HG03378 (cell line): ENCODE measurements at regions not wholly inside any gene's neighbourhood (a gene's known extent, or its start where the extent isn't known, plus 50 kb on each side); places are given as distances from the start of the nearest gene placed in this dataset.

Source experiments
- ATAC-seq: cut with Tn5 transposase; IDR thresholded peaks from one replicate; pipeline ENCODE4 v1.9.1; 2021; ENCODE audit warnings: mild to moderate bottlenecking, moderate library complexity; ENCODE audit not compliant: unreplicated experiment

GRCh38 chr20:20939006-20939405 lies 167.2 kb downstream of the LINC00237 start:
- ATAC-seq: no peak

- ATAC-seq: no peak
Observed at GRCh38 chr20:20938599-20938998, 167.6 kb downstream of the LINC00237 start.

GRCh38 chr20:20938131-20938530 lies 168.0 kb downstream of the LINC00237 start:
- ATAC-seq: no peak

- ATAC-seq: no peak
Observed at GRCh38 chr20:20933142-20933958, 172.8 kb downstream of the LINC00237 start.

- no peak for ATAC-seq
Observed at GRCh38 chr20:20932156-20932555, 174.0 kb downstream of the LINC00237 start.

- no peak for ATAC-seq
Observed at GRCh38 chr20:20931632-20932031, 174.5 kb downstream of the LINC00237 start.

GRCh38 chr20:20931024-20931423 lies 175.1 kb downstream of the LINC00237 start:
- no peak for ATAC-seq

- no peak for ATAC-seq
Observed at GRCh38 chr20:20930500-20930899, 175.7 kb downstream of the LINC00237 start.

- no peak for ATAC-seq
Observed at GRCh38 chr20:20929341-20929740, 176.8 kb downstream of the LINC00237 start.

- no peak for ATAC-seq
Observed at GRCh38 chr20:20926222-20926905, 179.8 kb downstream of the LINC00237 start.

GRCh38 chr20:20920433-20920832 lies 185.7 kb downstream of the LINC00237 start:
- ATAC-seq: no peak

- no peak for ATAC-seq
Observed at GRCh38 chr20:20915844-20916243, 190.3 kb downstream of the LINC00237 start.

- no peak for ATAC-seq
Observed at GRCh38 chr20:20904501-20904831, 192.0 kb upstream of the RALGAPA2 start.

- no peak for ATAC-seq
Observed at GRCh38 chr20:20903773-20904500, 191.5 kb upstream of the RALGAPA2 start.

- ATAC-seq: no peak
Observed at GRCh38 chr20:20897922-20898321, 185.5 kb upstream of the RALGAPA2 start.

- ATAC-seq: no peak
Observed at GRCh38 chr20:20897145-20897544, 184.7 kb upstream of the RALGAPA2 start.

GRCh38 chr20:20896606-20897005 lies 184.2 kb upstream of the RALGAPA2 start:
- ATAC-seq: no peak

- no peak for ATAC-seq
Observed at GRCh38 chr20:20895537-20895936, 183.1 kb upstream of the RALGAPA2 start.

- no peak for ATAC-seq
Observed at GRCh38 chr20:20894753-20895152, 182.3 kb upstream of the RALGAPA2 start.

- no peak for ATAC-seq
Observed at GRCh38 chr20:20894280-20894679, 181.8 kb upstream of the RALGAPA2 start.

- no peak for ATAC-seq
Observed at GRCh38 chr20:20892328-20892727, 179.9 kb upstream of the RALGAPA2 start.

- no peak for ATAC-seq
Observed at GRCh38 chr20:20890751-20891150, 178.3 kb upstream of the RALGAPA2 start.
